Activated T-helper 17 cell treated with anti-CD3 and anti-CD28 coated beads, Interleukin-2, amount 50 U/mL, for 72 hours (primary cell): ENCODE measurements at regions not wholly inside any gene's neighbourhood (a gene's known extent, or its start where the extent isn't known, plus 50 kb on each side); places are given as distances from the start of the nearest gene placed in this dataset.
"Not testable (repeated sequence)": the region's sequence is repeated elsewhere in the genome, so short reads cannot be mapped to it uniquely, and the experiment has no call there.

Experiments used
- ATAC-seq: fragments of 150-1000 bp; cut with Tn5 transposase; replicated peaks from 2 replicates; pipeline ENCODE4 v1.10.0; 2021; ENCODE audit warnings: mild to moderate bottlenecking, moderate library complexity
- H3K27ac Mint-ChIP-seq: one replicate; pipeline ENCODE4 v1.8.0; 2022; ENCODE audit warnings: mixed read lengths
- H3K27me3 Mint-ChIP-seq: one replicate; pipeline ENCODE4 v1.8.0; 2022; ENCODE audit warnings: mixed read lengths
- H3K36me3 Mint-ChIP-seq: one replicate; pipeline ENCODE4 v1.8.0; 2022; ENCODE audit warnings: low read depth, mild to moderate bottlenecking, mixed read lengths
- H3K4me1 Mint-ChIP-seq: one replicate; pipeline ENCODE4 v1.8.0; 2022; ENCODE audit warnings: mixed read lengths
- H3K4me3 Mint-ChIP-seq: one replicate; pipeline ENCODE4 v1.8.0; 2022; ENCODE audit warnings: mild to moderate bottlenecking, mixed read lengths
- H3K9me3 Mint-ChIP-seq: one replicate; pipeline ENCODE4 v1.8.0; 2022; ENCODE audit warnings: mixed read lengths

- ATAC-seq, result no peak
- no peaks in the 10 kb centered on the region for H3K36me3 Mint-ChIP-seq
- H3K4me3 Mint-ChIP-seq, result no peak overlapping the region
- H3K27me3 Mint-ChIP-seq, result no peaks in the 10 kb centered on the region
- no peaks in the 10 kb centered on the region for H3K4me1 Mint-ChIP-seq
- H3K27ac Mint-ChIP-seq, result no peak overlapping the region
- H3K9me3 Mint-ChIP-seq, result peaks cover 5% of the 10 kb centered on the region
Observed at GRCh38 chr13:62185631-62186255, 770.1 kb upstream of the PCDH20 start.

- Mint-ChIP-seq H3K27ac (no peak overlapping the region), H3K27me3 (no peaks in the 10 kb centered on the region), H3K4me1 (no peaks in the 10 kb centered on the region), H3K4me3 (no peak overlapping the region), H3K36me3 (no peaks in the 10 kb centered on the region), H3K9me3 (peaks cover 5% of the 10 kb centered on the region)
- ATAC-seq, result no peak
Observed at GRCh38 chr13:62176051-62176450, 760.4 kb upstream of the PCDH20 start.

GRCh38 chr13:62173958-62174357, 758.3 kb upstream of the PCDH20 start:
- no peaks in the 10 kb centered on the region for H3K4me1 Mint-ChIP-seq
- peaks cover 14% of the 10 kb centered on the region for H3K9me3 Mint-ChIP-seq

GRCh38 chr13:62171697-62172096, 756.0 kb upstream of the PCDH20 start:
- Mint-ChIP-seq H3K4me3 (no peak overlapping the region), H3K27ac (no peak overlapping the region), H3K36me3 (no peaks in the 10 kb centered on the region)

More at GRCh38 chr13:62173958-62174357, 758.3 kb upstream of the PCDH20 start:
- no peaks in the 10 kb centered on the region for H3K27me3 Mint-ChIP-seq
- no peak overlapping the region for H3K4me3 Mint-ChIP-seq
- H3K36me3 Mint-ChIP-seq, result no peaks in the 10 kb centered on the region
- H3K27ac Mint-ChIP-seq, result no peak overlapping the region
- ATAC-seq, result no peak

GRCh38 chr13:62168891-62169290, 753.2 kb upstream of the PCDH20 start:
- H3K36me3 Mint-ChIP-seq, result no peaks in the 10 kb centered on the region
- H3K27ac Mint-ChIP-seq, result no peak overlapping the region
- H3K4me3 Mint-ChIP-seq, result no peak overlapping the region
- H3K9me3 Mint-ChIP-seq, result peaks cover 12% of the 10 kb centered on the region
- H3K27me3 Mint-ChIP-seq, result no peaks in the 10 kb centered on the region
- H3K4me1 Mint-ChIP-seq, result no peaks in the 10 kb centered on the region
- ATAC-seq, result no peak

More at GRCh38 chr13:62171697-62172096, 756.0 kb upstream of the PCDH20 start:
- no peak for ATAC-seq
- Mint-ChIP-seq H3K27me3 (no peaks in the 10 kb centered on the region), H3K9me3 (peaks cover 14% of the 10 kb centered on the region), H3K4me1 (no peaks in the 10 kb centered on the region)

- no peak for ATAC-seq
- Mint-ChIP-seq H3K9me3 (peaks cover 12% of the 10 kb centered on the region), H3K27ac (no peak overlapping the region), H3K36me3 (no peaks in the 10 kb centered on the region), H3K4me3 (no peak overlapping the region), H3K27me3 (no peaks in the 10 kb centered on the region), H3K4me1 (no peaks in the 10 kb centered on the region)
Observed at GRCh38 chr13:62167650-62168172, 752.1 kb upstream of the PCDH20 start.

- Mint-ChIP-seq H3K9me3 (peaks cover 10% of the 10 kb centered on the region), H3K36me3 (no peaks in the 10 kb centered on the region), H3K4me3 (no peak overlapping the region), H3K27ac (no peak overlapping the region), H3K4me1 (no peaks in the 10 kb centered on the region), H3K27me3 (no peaks in the 10 kb centered on the region)
- no peak for ATAC-seq
Observed at GRCh38 chr13:62162860-62163259, 747.2 kb upstream of the PCDH20 start.

GRCh38 chr13:62158520-62158919, 742.9 kb upstream of the PCDH20 start:
- Mint-ChIP-seq H3K36me3 (no peaks in the 10 kb centered on the region), H3K27ac (no peak overlapping the region), H3K27me3 (no peaks in the 10 kb centered on the region), H3K4me1 (no peaks in the 10 kb centered on the region), H3K4me3 (no peak overlapping the region), H3K9me3 (peaks cover 23% of the 10 kb centered on the region)
- no peak for ATAC-seq

GRCh38 chr13:62151724-62152123, 736.1 kb upstream of the PCDH20 start:
- H3K27ac Mint-ChIP-seq, H3K36me3 Mint-ChIP-seq, ATAC-seq, H3K4me1 Mint-ChIP-seq, H3K27me3 Mint-ChIP-seq, H3K4me3 Mint-ChIP-seq: not testable (repeated sequence)
- H3K9me3 Mint-ChIP-seq, result peaks cover 12% of the 10 kb centered on the region

GRCh38 chr13:62142048-62142447, 726.4 kb upstream of the PCDH20 start:
- Mint-ChIP-seq H3K27me3 (no peaks in the 10 kb centered on the region), H3K27ac (no peak overlapping the region), H3K9me3 (peaks cover 19% of the 10 kb centered on the region), H3K36me3 (no peaks in the 10 kb centered on the region), H3K4me1 (no peaks in the 10 kb centered on the region), H3K4me3 (no peak overlapping the region)
- ATAC-seq, result no peak

GRCh38 chr13:62139597-62139996, 723.9 kb upstream of the PCDH20 start:
- no peak for ATAC-seq
- Mint-ChIP-seq H3K36me3 (no peaks in the 10 kb centered on the region), H3K9me3 (peaks cover 7% of the 10 kb centered on the region), H3K4me1 (no peaks in the 10 kb centered on the region), H3K4me3 (no peak overlapping the region), H3K27me3 (no peaks in the 10 kb centered on the region), H3K27ac (no peak overlapping the region)

GRCh38 chr13:62137629-62138405, 722.2 kb upstream of the PCDH20 start:
- Mint-ChIP-seq H3K4me1 (no peaks in the 10 kb centered on the region), H3K4me3 (no peak overlapping the region), H3K36me3 (no peaks in the 10 kb centered on the region), H3K27ac (no peak overlapping the region), H3K9me3 (peaks cover 4% of the 10 kb centered on the region), H3K27me3 (no peaks in the 10 kb centered on the region)
- no peak for ATAC-seq

GRCh38 chr13:62131604-62132003, 716.0 kb upstream of the PCDH20 start:
- no peak overlapping the region for H3K4me3 Mint-ChIP-seq
- no peaks in the 10 kb centered on the region for H3K27me3 Mint-ChIP-seq
- no peaks in the 10 kb centered on the region for H3K36me3 Mint-ChIP-seq
- peaks cover 8% of the 10 kb centered on the region for H3K9me3 Mint-ChIP-seq
- no peak for ATAC-seq
- H3K4me1 Mint-ChIP-seq, result no peaks in the 10 kb centered on the region
- no peak overlapping the region for H3K27ac Mint-ChIP-seq

- Mint-ChIP-seq H3K4me3 (no peak overlapping the region), H3K4me1 (no peaks in the 10 kb centered on the region), H3K27me3 (no peaks in the 10 kb centered on the region), H3K36me3 (no peaks in the 10 kb centered on the region), H3K9me3 (peaks cover 8% of the 10 kb centered on the region), H3K27ac (no peak overlapping the region)
- no peak for ATAC-seq
Observed at GRCh38 chr13:62130062-62130970, 714.7 kb upstream of the PCDH20 start.
